ENCODE measurements at regions not wholly inside any gene's neighbourhood (a gene's known extent, or its start where the extent isn't known, plus 50 kb on each side); places are given as distances from the start of the nearest gene placed in this dataset.

DNA sequence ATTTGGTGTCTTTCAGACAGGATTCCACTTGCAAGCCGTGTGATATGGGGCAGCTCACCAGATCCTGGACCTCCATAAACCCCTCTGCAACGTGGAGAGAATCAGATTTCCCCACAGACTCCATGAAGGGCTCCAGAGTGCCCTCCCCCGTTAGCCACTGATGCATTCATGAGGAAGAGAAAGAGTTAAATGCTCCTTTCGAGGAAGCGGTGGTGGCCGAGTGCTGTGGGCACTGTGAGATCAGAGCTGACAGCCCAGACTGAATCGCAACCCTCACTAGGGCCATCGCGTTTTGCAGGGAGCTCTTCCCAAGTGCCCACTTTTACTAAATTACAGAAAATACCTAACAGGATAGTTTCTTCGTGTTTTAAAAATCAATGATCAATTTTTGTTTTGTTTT, 226.3 kb upstream of the ZNF32 start:
- no peak for DNase-seq (ENCODE audit: low read depth)

DNA sequence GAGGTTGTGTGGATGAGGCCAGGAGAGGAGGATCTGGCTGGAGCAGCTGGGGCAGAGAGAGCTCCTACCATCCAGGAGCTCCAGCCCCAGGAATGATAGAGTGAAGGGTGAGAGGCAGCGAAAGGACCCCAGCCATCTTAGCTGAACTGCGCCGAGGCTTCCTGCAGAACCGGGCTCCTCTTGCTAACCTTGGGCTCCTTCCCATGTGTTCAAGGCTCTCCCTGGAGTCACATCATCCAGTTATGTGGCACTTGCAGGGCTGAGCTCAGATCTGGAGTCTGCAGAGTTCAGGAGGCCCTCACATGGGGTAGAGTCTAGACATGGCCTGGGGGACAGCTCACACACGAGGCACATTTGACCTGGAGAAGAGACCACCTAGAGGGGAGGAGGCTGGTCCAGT, 225.0 kb upstream of the ZNF32 start:
- no peak for DNase-seq (ENCODE audit: low read depth)

DNA sequence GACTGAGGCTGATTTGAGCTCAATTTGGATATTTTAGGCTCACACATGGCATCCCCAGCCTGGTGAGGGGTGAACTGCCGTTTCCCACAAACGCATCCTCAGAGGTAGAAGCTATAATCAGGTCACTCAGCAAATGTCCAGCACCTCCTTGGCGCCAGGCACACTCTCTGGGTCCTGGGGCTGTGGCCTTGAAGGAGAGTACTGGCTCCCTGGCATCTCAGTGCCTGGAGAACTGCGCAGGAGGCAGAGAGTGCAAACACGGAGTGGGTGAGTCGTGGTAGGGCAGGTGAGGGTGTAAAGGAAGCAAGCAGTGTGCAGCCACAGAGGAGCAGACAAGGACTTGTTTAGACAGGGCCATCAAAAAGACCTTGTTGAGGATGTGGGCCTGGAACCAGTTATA, 224.0 kb upstream of the ZNF32 start:
- DNase-seq (ENCODE audit: low read depth): no peak

DNA sequence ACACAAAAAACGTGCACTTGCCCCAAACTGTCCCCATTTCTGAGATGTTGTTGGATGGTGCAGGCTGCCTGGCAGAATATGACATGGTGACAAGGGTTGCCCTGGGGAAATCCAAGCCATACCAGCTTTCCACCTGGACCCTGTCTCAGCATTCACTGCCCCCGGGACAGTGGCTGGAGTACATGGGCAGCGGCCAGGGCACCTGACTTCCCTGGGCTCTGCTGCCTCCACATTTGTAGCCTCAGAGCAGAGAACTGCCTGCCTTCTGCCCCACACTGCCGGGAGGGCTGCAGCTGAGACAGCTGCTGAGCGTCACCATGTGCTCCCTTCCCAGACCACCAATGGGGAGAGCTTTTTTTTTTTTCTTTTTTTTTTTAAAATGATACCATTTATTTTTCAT, 222.9 kb upstream of the ZNF32 start:
- DNase-seq (ENCODE audit: low read depth): no peak

DNA sequence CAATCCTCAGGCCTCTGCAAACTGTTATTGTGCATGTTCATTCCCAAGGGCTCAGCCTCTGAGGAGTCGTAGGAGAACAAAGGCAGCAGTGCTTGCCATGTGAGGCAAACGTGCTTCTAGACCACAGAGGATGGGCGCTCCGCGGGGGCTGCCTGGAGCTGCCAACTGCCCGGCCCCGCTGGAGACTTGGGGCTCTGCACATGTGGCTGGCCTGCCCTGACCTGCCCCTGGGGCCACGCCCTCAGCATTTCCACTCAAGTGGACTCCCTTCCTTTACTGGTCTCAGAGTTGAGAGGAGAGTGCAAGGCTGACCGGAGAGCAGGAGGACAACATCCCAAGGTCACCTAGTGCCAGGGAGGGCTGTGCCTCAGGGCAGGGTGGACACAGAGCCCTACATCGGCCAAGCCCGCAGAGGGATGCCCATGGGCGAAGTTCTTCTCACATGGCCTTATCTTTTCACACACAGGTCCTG, 222.3 kb upstream of the ZNF32 start:
- no peak for DNase-seq (ENCODE audit: low read depth)

DNA sequence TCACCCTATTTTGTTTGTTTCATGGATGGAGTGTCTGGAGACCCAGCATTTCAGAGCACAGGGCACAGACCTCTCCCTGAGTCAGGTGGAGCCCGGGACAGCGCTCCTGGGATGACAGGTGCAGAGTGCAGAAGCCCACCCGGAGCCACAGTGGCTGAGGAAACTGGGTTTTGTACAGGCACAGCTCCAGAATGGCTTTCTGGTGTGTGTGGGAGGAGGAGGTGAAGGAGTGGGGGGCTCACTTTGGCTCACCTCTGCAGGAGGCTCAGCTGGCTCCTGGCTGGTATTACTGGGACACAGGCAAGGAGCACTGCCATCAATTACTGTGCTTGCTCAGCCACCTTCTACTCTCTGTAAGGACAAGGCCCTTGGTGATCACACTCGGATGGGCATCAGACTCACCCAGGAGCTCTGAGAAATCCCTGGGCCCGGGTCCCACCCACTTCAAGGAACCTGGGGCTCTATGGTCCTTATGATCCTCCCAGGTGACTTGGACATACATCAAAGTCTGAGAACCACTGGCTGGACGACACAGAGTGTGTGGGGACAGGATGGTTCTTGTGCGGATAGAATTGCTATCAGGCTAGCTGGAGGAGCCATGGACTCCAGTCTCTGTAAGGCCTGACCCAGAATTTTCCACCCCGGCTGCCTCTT, 221.1 kb upstream of the ZNF32 start:
- DNase-seq (ENCODE audit: low read depth): no peak

DNA sequence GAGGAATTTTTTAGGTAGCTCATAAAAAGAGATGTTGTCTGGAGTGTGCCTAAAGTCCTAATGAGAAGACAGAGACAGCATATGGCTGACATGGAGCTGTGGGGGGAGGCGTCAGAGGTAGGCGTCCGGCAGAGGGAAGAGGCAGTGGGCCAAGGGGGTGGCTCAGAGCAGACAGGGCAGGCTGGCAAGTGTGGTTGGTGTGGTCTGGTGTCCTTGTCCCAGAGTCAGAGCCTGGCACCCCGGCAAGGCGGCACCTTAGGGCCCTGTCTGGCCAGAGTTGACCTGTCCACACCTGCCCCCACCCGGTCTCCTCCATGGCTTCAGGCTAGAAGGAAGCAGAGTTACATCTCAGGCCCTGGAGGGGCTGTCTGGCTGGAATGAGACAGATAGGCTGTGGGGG, 220.3 kb upstream of the ZNF32 start:
- no peak for DNase-seq (ENCODE audit: low read depth)

DNA sequence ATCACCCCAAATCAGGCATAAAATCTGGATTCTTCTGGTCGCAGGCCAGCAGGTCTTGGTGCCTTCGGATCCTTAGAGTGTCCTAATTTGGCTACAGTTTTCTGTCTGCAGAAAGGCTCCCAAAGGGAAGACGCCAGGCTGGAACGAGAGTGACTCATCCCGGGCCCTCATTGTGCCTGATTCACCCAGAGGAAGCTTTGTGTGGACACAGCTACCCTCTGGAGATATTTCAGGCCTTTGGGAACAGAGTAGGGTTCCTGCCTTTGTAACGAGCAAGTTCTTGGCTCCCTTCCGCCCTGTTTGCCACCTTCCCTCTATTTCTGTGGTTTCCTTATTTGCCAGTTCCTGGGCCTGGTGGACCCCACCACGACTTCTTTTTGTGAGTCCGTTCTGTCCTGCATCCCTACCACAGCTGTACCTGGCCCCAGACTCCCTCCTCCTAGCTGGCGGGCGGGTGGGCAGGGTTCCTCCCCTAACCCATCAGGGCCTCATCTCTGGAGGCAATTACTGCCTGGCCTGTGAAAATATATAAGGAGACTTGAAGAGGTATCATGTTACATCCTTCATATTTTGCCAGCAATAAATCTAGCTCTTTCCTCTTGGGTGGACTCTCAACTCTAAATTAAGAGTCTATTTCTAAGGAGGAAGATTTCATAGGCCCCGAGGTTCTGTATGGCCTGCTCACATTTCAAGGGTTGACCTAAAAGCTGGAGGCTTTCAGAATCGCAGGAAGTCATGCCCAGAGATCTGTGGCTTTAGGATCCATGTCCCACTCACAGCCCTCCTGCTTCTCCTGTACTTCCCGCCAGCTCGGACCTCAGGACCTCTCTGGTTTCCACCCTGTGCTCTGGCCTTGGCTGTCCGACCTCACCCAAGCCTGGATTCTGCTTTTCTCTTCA, 219.2 kb upstream of the ZNF32 start:
- peak; percentile 81 for DNase-seq (ENCODE audit: low read depth)

DNA sequence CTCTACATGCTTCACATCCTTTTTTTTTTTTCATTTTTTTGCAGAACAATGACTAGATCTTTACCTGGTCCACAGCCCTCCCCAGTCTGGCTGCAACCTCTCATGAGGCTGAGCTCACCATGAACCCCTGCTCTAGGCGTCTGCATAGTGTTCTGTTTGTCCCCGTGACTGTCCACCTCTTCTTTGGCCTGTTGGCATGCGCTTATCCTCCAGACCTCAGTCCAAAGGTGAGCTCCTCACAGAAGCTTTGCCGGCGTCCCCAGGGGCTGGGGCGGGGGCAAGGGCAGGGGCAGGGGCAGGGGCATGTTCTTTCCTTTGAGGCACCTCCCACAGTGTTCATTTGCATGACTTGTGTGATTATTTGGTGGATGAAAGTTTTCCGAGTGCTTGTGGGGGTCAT, 218.4 kb upstream of the ZNF32 start:
- DNase-seq (ENCODE audit: low read depth): no peak

DNA sequence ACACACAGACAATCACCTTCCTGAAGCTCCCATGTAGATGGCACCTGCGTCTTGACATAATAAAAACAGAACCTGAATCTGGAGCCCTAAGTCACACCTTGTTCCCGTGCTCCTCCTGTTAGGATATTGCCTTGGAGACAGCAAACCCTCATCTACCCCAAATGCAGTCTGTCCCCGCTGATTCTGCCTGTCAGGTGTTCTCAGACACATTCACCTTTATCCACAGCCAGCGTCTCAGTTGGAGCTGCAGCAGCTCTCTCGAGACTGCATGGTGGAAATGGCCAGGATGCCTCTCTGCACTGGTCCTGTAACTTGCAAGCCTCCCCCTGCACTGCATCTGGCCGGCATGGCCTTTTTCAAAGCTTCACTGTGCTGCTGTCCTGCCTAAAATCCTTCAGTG, 218.0 kb upstream of the ZNF32 start:
- no peak for DNase-seq (ENCODE audit: low read depth)

DNA sequence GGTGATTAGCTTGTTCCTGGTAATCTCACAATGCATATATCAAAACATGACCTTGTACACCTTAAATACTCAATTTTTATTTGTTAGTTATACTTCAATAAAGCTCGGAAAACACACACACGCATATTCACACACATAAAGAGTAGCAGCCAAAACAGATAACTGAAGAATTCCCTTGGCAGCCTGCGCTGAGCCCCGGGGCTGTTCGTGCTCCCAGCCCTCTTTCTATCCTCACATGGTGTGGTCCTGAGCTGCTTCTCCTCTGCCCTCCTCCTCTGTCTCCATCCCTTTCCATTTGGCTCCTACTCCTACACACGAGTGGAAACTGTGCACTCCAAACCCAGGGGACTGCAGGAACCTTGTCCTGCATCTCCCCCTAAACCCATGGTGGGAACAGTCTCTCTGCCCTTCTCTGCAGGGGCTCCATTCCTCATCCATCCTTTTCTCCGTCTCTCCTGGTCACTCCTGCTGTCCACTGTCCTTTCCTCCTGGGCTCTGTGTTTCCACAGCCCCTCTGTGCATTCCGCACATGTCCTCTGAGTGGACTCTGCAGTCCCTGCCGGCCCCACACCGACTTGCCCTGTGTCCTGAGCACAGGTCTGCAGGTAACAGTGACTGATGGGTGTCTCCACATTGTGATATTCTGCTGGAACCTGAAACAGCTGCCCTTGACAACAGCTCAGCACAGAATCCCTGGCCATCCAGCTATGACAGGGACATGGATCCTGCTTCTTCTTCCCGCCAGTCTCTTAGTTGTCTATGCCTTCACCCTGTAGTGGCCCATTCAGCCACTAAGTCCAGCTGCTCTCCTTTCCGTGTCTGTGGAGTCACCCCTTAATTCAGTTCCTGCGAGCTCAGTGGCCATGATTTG, 216.8 kb upstream of the ZNF32 start:
- no peak for DNase-seq (ENCODE audit: low read depth)

DNA sequence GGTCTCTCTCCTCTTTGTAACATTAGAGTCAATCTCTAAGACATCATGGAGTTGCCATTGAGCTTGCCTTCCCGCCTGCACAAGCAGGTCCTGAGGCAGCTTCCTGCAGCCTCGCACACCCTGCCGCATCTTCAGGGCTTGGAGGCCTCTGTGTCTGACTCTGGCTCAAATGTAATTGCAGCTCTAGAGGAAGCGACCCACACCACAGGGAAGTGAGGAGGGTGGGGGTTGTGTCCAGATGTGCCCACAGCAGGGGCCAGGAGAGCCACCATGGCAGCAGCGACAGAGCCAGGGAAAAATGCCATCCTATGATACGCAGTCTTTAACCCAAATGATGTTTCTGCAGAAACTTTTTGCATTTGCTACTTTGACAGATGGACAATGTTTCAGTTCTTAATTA, 216.0 kb upstream of the ZNF32 start:
- DNase-seq (ENCODE audit: low read depth): no peak

DNA sequence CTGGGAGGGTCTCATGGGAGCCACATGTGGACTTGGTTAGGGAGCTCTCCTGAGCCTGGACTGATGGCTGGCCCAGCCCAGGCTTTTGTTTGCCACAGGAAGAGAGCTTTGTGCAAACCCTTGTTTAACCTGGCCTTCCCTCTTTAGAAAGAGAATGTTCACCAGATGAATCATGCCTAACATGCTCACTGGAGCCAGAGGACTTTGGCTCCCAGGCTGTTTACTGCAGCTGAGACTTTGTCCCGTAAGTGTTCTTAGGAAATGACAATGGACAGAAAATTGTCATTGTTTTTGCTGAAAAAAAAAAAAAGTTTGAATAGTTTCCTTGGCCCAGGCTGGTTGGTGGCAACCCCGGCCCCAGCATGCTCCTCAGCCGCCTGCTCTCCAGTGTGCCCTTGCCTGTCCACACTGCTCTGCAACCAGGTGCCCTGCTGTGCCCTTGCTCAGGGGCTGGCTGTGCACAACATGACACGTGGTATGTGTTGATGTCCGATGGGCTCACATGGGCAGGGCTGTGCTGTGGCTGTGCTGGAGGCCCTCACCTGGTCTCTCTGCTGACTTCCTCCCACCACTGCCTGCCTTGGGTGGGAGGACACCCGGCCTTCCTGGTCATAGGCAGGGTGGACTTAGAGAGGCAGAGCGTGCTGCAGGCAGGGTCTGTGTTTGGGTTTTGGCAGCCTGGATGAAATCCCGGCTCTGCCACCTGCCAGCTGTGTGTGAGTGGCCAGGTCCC, 215.3 kb upstream of the ZNF32 start:
- DNase-seq (ENCODE audit: low read depth): peak; percentile 64

DNA sequence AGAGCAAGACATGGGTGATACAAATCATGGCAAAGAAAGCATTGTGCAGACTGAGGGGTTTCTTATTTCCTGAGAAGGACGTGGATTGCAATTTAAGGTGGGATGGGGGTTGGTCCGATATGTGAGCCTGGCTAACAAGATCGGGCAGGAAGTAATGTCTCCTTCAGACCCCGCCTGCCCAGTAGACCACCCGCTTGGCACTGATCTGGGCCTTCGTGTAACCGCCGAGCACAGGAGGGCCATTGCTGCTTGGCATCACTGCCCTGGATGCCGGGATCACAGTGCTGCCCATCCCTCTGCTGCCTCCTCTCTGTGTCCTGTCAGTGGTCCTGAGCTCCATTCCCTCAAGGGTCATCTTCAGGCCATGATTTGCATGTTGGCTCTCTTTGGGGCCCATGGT, 214.6 kb upstream of the ZNF32 start:
- DNase-seq (ENCODE audit: low read depth): no peak

DNA sequence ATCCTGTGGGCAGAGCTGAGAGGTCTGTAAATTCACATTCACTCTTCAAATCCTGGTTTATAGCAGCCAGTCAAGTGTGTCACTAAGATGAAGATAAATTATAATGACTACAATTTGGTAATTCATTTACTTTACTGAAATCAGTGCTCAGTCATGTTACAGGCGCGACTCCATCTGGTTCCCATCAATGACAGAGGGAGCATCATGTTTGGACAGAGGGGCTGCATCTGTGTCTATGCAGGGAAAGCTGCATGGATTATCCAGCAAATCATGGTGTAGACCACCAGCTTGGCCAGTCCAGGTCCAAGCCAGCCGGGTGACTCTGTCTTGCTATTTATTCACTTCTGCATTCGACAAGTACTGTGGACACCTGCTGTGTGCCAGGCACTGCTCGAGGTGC, 214.1 kb upstream of the ZNF32 start:
- no peak for DNase-seq (ENCODE audit: low read depth)

DNA sequence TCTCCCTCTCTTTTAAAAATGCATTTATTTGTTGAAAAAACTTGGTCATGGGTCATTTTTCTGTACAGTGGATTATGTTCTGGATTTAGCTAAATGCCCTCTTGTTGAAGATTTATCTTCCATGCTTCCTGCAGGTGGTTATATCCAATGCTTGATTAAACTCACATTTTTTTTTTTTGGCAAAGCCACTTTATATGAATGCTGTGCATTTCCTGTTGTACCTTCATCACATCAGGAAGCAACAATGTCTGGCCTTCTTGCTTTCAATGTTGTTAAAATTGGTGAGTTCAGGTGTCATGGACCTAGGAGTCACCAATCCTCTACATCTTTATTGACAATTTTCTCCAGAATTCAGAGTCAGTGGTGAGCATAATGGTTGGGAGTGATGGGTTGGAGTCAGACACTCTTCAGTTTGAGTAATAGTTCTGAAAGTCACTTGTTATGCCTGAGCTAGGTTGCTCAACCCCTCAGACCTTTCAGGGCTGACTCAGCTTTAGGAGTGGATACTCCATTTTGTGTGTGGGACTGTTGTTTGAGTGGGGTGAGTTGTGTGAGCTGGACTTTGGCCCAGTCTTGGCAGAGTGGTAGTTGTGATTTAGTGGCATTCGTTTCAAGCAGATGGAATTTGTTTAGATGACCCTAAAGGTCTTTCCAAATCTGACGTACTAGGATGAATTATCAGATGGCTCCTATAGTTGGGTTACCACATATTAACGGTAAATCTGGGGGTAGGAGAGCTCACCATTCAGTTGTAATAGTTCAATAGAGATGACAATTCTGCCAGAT, 213.5 kb upstream of the ZNF32 start:
- peak; percentile 68 for DNase-seq (ENCODE audit: low read depth)

DNA sequence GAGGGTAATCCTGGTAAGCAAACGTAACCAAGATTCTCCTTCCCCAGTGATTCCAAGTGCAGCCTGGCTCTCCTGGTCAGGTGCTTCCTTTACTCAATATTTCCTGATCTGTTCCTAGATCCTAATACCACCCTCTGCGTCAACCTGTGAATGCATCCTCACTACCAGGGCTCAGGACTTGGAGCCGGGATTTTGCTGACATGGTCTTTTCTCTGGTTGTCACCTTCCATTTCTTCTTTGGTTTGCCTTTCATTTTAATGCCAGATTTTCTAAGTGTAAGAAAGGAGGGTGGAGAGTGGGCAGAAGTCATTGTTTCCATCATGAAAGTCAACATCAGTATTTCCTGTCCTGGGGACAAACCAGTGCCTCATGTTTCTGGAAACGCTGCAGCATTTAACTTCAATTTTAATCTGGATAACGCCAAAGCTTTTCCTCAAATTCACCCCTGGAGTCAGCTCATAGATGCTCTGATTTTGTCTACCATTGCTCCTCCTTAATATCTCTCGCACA, 210.4 kb upstream of the ZNF32 start:
- no peak for DNase-seq (ENCODE audit: low read depth)

DNA sequence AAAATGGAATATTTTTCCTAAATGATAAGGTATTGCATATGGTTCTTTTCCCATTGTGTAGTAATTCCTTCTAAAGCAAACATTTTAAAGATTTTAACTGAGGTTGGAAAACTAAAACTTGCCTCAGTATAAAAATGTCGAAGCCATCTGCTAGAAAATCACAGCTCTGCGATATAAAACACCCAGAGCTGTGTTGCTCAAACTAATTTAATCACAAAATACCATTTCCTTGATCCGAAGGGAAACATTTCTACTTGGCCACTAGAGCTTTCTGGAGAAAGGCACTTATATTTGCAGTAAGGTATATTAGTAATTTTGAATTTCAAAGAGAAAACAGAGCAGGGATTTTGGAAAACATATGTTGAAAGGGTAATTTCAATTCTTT, 209.2 kb upstream of the ZNF32 start:
- DNase-seq (ENCODE audit: low read depth): no peak

DNA sequence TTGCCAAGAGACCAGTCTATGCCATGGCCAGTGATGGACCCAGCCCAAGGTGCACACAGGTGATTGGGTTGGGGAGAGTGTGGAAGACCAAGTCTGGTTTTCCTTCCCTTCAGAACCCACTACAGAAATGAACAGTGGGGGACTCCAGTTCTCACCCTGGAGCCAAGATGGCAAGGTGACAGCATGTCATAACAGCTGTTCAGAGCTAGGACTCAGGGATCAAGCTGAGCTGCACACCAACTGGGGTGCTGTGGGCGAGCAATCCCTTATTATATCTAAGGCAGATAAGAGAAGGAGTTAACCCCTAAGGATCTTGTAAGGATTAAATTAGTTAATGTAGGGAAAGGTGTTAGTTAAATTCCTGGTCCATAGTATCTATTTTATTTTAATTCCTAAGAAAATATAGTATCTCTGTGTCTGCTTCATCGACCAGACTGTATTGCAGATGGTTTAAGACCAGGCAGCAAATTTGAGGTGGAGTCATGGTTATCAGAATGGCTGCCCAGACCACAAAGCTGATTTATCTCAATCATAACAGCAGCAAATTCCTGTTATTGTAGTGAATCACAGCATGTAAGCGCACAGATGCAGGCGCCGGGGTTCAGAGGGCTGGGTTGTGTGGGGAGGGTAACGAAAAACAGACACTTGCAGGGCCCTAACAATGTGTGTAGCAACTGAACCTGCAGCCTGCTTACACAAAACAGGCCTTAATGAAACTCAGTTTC, 208.7 kb upstream of the ZNF32 start:
- DNase-seq (ENCODE audit: low read depth): peak; percentile 86

DNA sequence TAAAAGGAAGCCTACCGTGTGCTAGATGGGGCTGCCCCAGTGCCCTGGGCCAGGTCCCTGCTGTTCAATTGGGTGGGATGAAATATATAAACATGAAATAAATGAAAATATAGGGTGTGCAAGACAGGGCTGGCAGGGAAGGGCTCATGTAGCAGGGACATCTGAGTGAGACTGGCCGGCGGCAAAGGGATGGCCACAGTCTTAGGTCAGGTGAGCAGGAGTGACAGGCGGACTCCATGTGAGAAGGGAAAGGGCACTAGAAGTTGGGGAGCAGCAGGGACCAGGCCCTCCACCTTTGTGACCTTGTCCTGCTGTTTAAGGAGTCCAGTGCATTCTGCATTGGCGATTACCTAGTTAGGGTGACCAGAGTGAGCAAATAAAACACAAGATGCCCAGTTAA, 207.6 kb upstream of the ZNF32 start:
- DNase-seq (ENCODE audit: low read depth): no peak

All from LHCN-M2 (cell line).